ENCODE measurements at regions not wholly inside any gene's neighbourhood (a gene's known extent, or its start where the extent isn't known, plus 50 kb on each side); places are given as distances from the start of the nearest gene placed in this dataset.

GRCh38 chr3:59131016-59131766 is 81.4 kb upstream of the CFAP20DC start:
- no peak overlapping the region for H3K4me2 ChIP-seq (ENCODE audit: low read length)
- H3K27me3 ChIP-seq (ENCODE audit: insufficient read depth, low read depth, low read length): no peaks in the 10 kb centered on the region
- no peaks in the 10 kb centered on the region for H3K9me3 ChIP-seq (ENCODE audit: low read length)
- no peaks in the 10 kb centered on the region for H3K79me2 ChIP-seq (replicated peaks; ENCODE audit: insufficient read depth, low read length)
- H3K27ac ChIP-seq (ENCODE audit: low read length): no peak overlapping the region
- no peak overlapping the region for H3K9ac ChIP-seq (ENCODE audit: low read length)
- no peak overlapping the region for H2AFZ ChIP-seq (ENCODE audit: low read depth, low read length)
- no peaks in the 10 kb centered on the region for H3K9me2 ChIP-seq (ENCODE audit: insufficient read depth, low read length)
- H3K4me3 ChIP-seq (ENCODE audit: low read length): no peak overlapping the region
- no peaks in the 10 kb centered on the region for H3F3A ChIP-seq (ENCODE audit: insufficient read depth, low read length, poor library complexity, severe bottlenecking)
- TF ChIP-seq MXI1 (conservative IDR thresholded peaks at IDR 0.05; ENCODE audit: poor library complexity, severe bottlenecking) (no peak), EZH2 (IDR thresholded peaks at IDR 0.05; ENCODE audit: borderline replicate concordance, insufficient read depth, low read length, poor library complexity, severe bottlenecking) (no peak), REST (IDR thresholded peaks at IDR 0.05; ENCODE audit: borderline replicate concordance) (no peak), CTCF (IDR thresholded peaks at IDR 0.05; ENCODE audit: poor library complexity, severe bottlenecking) (no peak), SMC3 (conservative IDR thresholded peaks at IDR 0.05; ENCODE audit: poor library complexity) (no peak), TAF1 (IDR thresholded peaks at IDR 0.05; ENCODE audit: low read depth) (no peak), POLR2AphosphoS5 (IDR thresholded peaks at IDR 0.05) (no peak), RAD21 (conservative IDR thresholded peaks at IDR 0.05) (no peak), EP300 (conservative IDR thresholded peaks at IDR 0.05; ENCODE audit: poor library complexity, severe bottlenecking) (no peak)
- no peaks in the 10 kb centered on the region for H3K36me3 ChIP-seq (ENCODE audit: insufficient read depth, low read length)
- H4K20me1 ChIP-seq (ENCODE audit: insufficient read depth): no peaks in the 10 kb centered on the region

- Histone ChIP-seq H2AFZ (ENCODE audit: low read depth, low read length) (no peak overlapping the region), H3K79me2 (replicated peaks; ENCODE audit: insufficient read depth, low read length) (no peaks in the 10 kb centered on the region), H3K4me2 (ENCODE audit: low read length) (no peak overlapping the region)
These were observed 78.9 kb upstream of the CFAP20DC start for GRCh38 chr3:59128685-59129084.

More at GRCh38 chr3:59128685-59129084, 78.9 kb upstream of the CFAP20DC start:
- no peak overlapping the region for H3K4me3 ChIP-seq (ENCODE audit: low read length)
- H3K36me3 ChIP-seq (ENCODE audit: insufficient read depth, low read length): no peaks in the 10 kb centered on the region
- no peaks in the 10 kb centered on the region for H4K20me1 ChIP-seq (ENCODE audit: insufficient read depth)
- H3F3A ChIP-seq (ENCODE audit: insufficient read depth, low read length, poor library complexity, severe bottlenecking): no peaks in the 10 kb centered on the region
- no peak for TF ChIP-seq SMC3 (conservative IDR thresholded peaks at IDR 0.05; ENCODE audit: poor library complexity)
- no peaks in the 10 kb centered on the region for H3K9me3 ChIP-seq (ENCODE audit: low read length)
- H3K27ac ChIP-seq (ENCODE audit: low read length): no peak overlapping the region
- H3K9ac ChIP-seq (ENCODE audit: low read length): no peak overlapping the region
- H3K27me3 ChIP-seq (ENCODE audit: insufficient read depth, low read depth, low read length): no peaks in the 10 kb centered on the region
- no peaks in the 10 kb centered on the region for H3K9me2 ChIP-seq (ENCODE audit: insufficient read depth, low read length)

Measured in neural cell (in vitro differentiated cells).